GM23248 (cell line): ENCODE measurements at regions not wholly inside any gene's neighbourhood (a gene's known extent, or its start where the extent isn't known, plus 50 kb on each side); places are given as distances from the start of the nearest gene placed in this dataset.
A peak's percentile ranks its signal among the peaks of the same experiment; 100 is the strongest.

Experiments
- DNase-seq: peaks from one replicate; pipeline ENCODE4 v3.0.0-alpha.2; 2015
- H2AFZ ChIP-seq: fragments of 200-600 bp; sonication (generic); 2 replicates; pipeline ENCODE4 v1.6.1; 2016; ENCODE audit warnings: antibody characterized with exemption
- H3F3A ChIP-seq: fragments of 200-600 bp; sonication (generic); 2 replicates; pipeline ENCODE4 v1.6.1; 2016; ENCODE audit warnings: mild to moderate bottlenecking, antibody characterized with exemption, mixed run types; ENCODE audit not compliant: insufficient read depth
- H3K27ac ChIP-seq: fragments of 200-600 bp; sonication (generic); 2 replicates; pipeline ENCODE4 v1.5.1; 2016; ENCODE audit warnings: mild to moderate bottlenecking
- H3K27me3 ChIP-seq: fragments of 200-600 bp; sonication (generic); replicated peaks from 2 replicates; pipeline ENCODE4 v1.6.1; 2016; ENCODE audit warnings: mild to moderate bottlenecking; ENCODE audit not compliant: insufficient read depth
- H3K36me3 ChIP-seq: fragments of 200-600 bp; sonication (generic); 2 replicates; pipeline ENCODE4 v1.6.1; 2016; ENCODE audit warnings: low read depth, mild to moderate bottlenecking
- H3K4me1 ChIP-seq: fragments of 200-600 bp; sonication (generic); 2 replicates; pipeline ENCODE4 v1.6.1; 2016; ENCODE audit warnings: mild to moderate bottlenecking; ENCODE audit not compliant: insufficient read depth
- H3K4me2 ChIP-seq: fragments of 200-600 bp; sonication (generic); one replicate; pipeline ENCODE4 v1.6.1; 2016; ENCODE audit warnings: mild to moderate bottlenecking; ENCODE audit not compliant: unreplicated experiment
- H3K4me3 ChIP-seq: fragments of 200-600 bp; sonication (generic); 2 replicates; pipeline ENCODE4 v1.5.1; 2016; ENCODE audit warnings: mild to moderate bottlenecking
- H3K79me2 ChIP-seq: fragments of 200-600 bp; sonication (generic); 2 replicates; pipeline ENCODE4 v1.6.1; 2016; ENCODE audit warnings: mild to moderate bottlenecking; ENCODE audit not compliant: insufficient read depth
- H3K9ac ChIP-seq: fragments of 200-600 bp; sonication (generic); 2 replicates; pipeline ENCODE4 v1.6.1; 2016; ENCODE audit warnings: mild to moderate bottlenecking
- H3K9me2 ChIP-seq: fragments of 200-600 bp; sonication (generic); 2 replicates; pipeline ENCODE4 v1.6.1; 2016; ENCODE audit warnings: mixed run types, mild to moderate bottlenecking, moderate library complexity; ENCODE audit not compliant: insufficient read depth
- H3K9me3 ChIP-seq: fragments of 200-600 bp; sonication (generic); one replicate; pipeline ENCODE4 v1.6.1; 2017; ENCODE audit warnings: low read depth
- H4K20me1 ChIP-seq: fragments of 200-600 bp; sonication (generic); 2 replicates; pipeline ENCODE4 v1.6.0; 2016; ENCODE audit not compliant: insufficient read depth
- EZH2 ChIP-seq: fragments of 200-600 bp; sonication (generic); IDR thresholded peaks from 2 replicates; pipeline ENCODE4 v1.6.1; 2018; ENCODE audit warnings: antibody characterized with exemption, mild to moderate bottlenecking; ENCODE audit not compliant: insufficient read depth, poor library complexity, severe bottlenecking
- EZH2phosphoT487 ChIP-seq: fragments of 200-600 bp; sonication (generic); IDR thresholded peaks from 2 replicates; pipeline ENCODE4 v1.6.1; 2018; ENCODE audit warnings: antibody characterized with exemption, moderate library complexity, mild to moderate bottlenecking, low read depth; ENCODE audit not compliant: insufficient read depth
- WGBS, 2 experiments: methylation state at CpG; one replicate each; pipeline ENCODE4 v1.1.6; 2015 to 2017; ENCODE audit warnings: low lambda C conversion rate in 2 of 2, low coverage in 1 of 2; ENCODE audit errors: missing lambda C conversion rate in 2 of 2; 5-methylcytosine and 5-hydroxymethylcytosine counted together
- in situ Hi-C: fragments of 300-500 bp; cut with MboI; formaldehyde crosslinking; loops from 2 replicates; pipeline ENCODE4 v1.15.0; 2020

DNA sequence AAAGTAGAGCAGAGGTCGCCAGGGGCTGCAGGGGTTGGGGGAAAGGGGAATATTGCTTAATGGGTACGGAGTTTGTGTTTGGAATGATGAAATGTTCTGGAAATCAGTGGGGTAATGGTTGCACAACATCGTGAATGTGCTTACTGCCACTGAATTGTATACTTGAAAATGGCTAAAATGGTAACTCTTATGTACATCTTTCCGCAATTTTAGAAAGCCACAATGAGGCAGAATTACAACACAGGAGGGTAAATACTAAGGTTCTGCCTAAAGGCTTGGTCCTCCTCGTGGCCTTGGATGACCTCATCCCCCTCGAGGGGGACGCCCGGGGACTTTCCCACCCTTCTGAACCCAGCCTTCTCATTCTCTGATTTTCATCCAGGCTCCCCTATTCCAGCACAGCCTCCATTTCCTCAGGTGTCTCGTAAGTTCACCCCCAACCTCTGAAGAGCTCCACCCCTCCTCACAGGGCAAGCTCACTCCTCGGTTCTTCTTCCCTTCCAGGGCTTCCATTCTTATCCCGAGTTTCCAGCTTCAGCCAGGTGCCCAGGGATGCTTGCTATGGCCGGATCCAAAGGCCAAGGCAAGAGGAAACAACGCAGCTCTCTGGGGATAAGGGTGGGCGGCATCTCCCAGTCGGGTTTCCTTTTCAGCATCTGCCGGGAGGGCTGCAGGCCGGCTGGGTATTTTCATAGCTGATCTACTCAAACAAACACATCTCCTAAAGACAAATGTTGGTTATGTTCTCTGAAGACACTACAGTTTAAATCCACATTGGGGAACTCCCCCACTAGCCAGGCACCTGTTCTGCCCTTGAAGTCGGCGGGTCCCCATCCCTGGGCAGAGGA is 71.3 kb upstream of the ACSL1 start:
- Histone ChIP-seq H3K27ac (no peak overlapping the region), H3K4me2 (no peak overlapping the region), H3K9me3 (no peaks in the 10 kb centered on the region), H3F3A (no peaks in the 10 kb centered on the region), H3K9ac (no peak overlapping the region), H4K20me1 (no peaks in the 10 kb centered on the region), H3K9me2 (no peaks in the 10 kb centered on the region), H3K4me1 (no peaks in the 10 kb centered on the region), H3K36me3 (no peaks in the 10 kb centered on the region), H3K79me2 (no peaks in the 10 kb centered on the region), H3K27me3 (0 out of 2 replicates have a peak, but pooled peaks cover 13% of the 10 kb centered on the region), H3K4me3 (no peak overlapping the region), H2AFZ (no peak overlapping the region)
- no peak for DNase-seq
- TF ChIP-seq EZH2phosphoT487 (no peak), EZH2 (no peak)
- 38 to 39% methylated on average over 19 of the region's 19 CpGs for WGBS, 2 experiments
- in situ Hi-C loops, result no loop called here

DNA sequence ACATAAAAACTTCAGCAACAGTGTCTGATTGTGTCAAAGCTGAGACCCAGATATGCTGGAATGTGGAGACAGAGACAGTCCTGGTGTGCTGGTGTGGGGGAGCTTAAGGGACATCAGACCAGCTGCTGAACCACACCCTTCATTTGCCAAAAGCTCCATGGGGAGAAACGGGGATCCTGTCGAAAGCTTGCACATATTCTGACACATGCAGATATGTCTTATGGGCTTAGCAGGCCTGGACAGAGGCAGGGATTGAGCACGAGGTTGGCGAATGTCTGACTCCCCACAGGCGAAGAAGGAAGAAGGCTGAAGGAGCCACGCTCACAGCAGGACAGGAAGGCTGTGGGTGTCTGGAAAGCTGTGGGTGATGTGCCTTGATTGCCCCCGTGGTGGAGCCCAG is 72.1 kb upstream of the ACSL1 start:
- H3K27ac ChIP-seq, result no peak overlapping the region
- DNase-seq, result no peak
- no peak overlapping the region for H3K4me3 ChIP-seq
- no peaks in the 10 kb centered on the region for H3K9me2 ChIP-seq
- H3K9ac ChIP-seq, result no peak overlapping the region
- 27 to 30% methylated on average over 7 of the region's 7 CpGs for WGBS, 2 experiments
- H3F3A ChIP-seq, result no peaks in the 10 kb centered on the region
- no peak overlapping the region for H3K4me2 ChIP-seq
- no peaks in the 10 kb centered on the region for H4K20me1 ChIP-seq
- no peaks in the 10 kb centered on the region for H3K36me3 ChIP-seq
- H3K9me3 ChIP-seq, result no peaks in the 10 kb centered on the region
- TF ChIP-seq EZH2phosphoT487 (no peak), EZH2 (no peak)
- H3K79me2 ChIP-seq, result no peaks in the 10 kb centered on the region
- in situ Hi-C loops, result no loop called here
- no peak overlapping the region for H2AFZ ChIP-seq
- H3K4me1 ChIP-seq, result no peaks in the 10 kb centered on the region
- H3K27me3 ChIP-seq, result 0 out of 2 replicates have a peak, but pooled peaks cover 8% of the 10 kb centered on the region

DNA sequence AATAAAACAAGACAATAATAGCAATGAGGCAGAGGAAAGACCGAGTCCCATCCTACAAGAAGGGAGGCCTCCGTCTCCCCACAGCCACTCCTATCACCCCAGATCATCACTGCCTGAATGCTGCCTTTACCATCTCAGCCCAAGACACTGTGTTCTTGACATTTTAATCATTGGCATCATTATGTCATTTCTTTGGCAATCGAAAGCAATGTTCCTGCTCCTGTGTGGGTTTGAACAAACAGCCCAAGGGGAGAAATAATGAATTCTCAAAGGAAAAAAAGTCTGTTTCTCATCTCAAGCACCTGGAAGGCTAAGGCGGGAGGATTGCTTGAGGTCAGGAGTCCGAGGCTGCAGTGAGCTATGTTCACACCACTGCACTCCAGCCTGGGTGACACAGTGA is 73.0 kb upstream of the ACSL1 start:
- Histone ChIP-seq H3F3A (no peaks in the 10 kb centered on the region), H3K27me3 (0 out of 2 replicates have a peak, but pooled peaks cover 8% of the 10 kb centered on the region), H3K27ac (no peak overlapping the region), H4K20me1 (no peaks in the 10 kb centered on the region), H3K9me3 (no peaks in the 10 kb centered on the region), H3K4me1 (no peaks in the 10 kb centered on the region), H2AFZ (no peak overlapping the region), H3K4me2 (no peak overlapping the region), H3K36me3 (no peaks in the 10 kb centered on the region), H3K4me3 (no peak overlapping the region), H3K9me2 (no peaks in the 10 kb centered on the region), H3K79me2 (no peaks in the 10 kb centered on the region), H3K9ac (no peak overlapping the region)
- no peak for DNase-seq
- WGBS, 2 experiments, result 28 to 41% methylated on average over 5 of the region's 5 CpGs
- no peak for TF ChIP-seq EZH2phosphoT487
- TF ChIP-seq EZH2, result no peak
- in situ Hi-C loops, result no loop called here

- H3K79me2 ChIP-seq, result no peaks in the 10 kb centered on the region
- WGBS, 2 experiments, result 50 to 52% methylated on average over 9 of the region's 9 CpGs
- H2AFZ ChIP-seq, result no peak overlapping the region
- no peaks in the 10 kb centered on the region for H4K20me1 ChIP-seq
- in situ Hi-C loops, result no loop called here
- no peaks in the 10 kb centered on the region for H3K9me2 ChIP-seq
- TF ChIP-seq EZH2, result no peak
- no peak for TF ChIP-seq EZH2phosphoT487
- H3K4me3 ChIP-seq, result no peak overlapping the region
- no peak overlapping the region for H3K4me2 ChIP-seq
- H3K4me1 ChIP-seq, result no peaks in the 10 kb centered on the region
- peak; percentile 61 for DNase-seq
- H3K36me3 ChIP-seq, result no peaks in the 10 kb centered on the region
- no peaks in the 10 kb centered on the region for H3K9me3 ChIP-seq
- H3K27me3 ChIP-seq, result 0 out of 2 replicates have a peak, but pooled peaks cover 8% of the 10 kb centered on the region
- H3K9ac ChIP-seq, result no peak overlapping the region
- H3F3A ChIP-seq, result no peaks in the 10 kb centered on the region
- no peak overlapping the region for H3K27ac ChIP-seq
Measured at GRCh38 chr4:184899261-184900134, 73.7 kb upstream of the ACSL1 start.
